ENCODE measurements at regions not wholly inside any gene's neighbourhood (a gene's known extent, or its start where the extent isn't known, plus 50 kb on each side); places are given as distances from the start of the nearest gene placed in this dataset.

- Histone ChIP-seq H3K4ac (ENCODE audit: low read depth, low read length) (no peak overlapping the region), H2BK5ac (ENCODE audit: low read depth, low read length, poor library complexity) (no peak overlapping the region), H2AFZ (ENCODE audit: insufficient read depth, low read length, poor library complexity) (no peak overlapping the region), H3K9me3 (ENCODE audit: insufficient read depth, low read depth, low read length) (peaks cover 6% of the 10 kb centered on the region), H2BK12ac (ENCODE audit: low read length) (no peak overlapping the region), H3K27ac (ENCODE audit: low read depth, low read length) (no peak overlapping the region), H3K79me1 (ENCODE audit: low read length) (no peaks in the 10 kb centered on the region), H3K23ac (ENCODE audit: low read length) (no peak overlapping the region), H3K4me1 (ENCODE audit: control insufficient read depth in 1 of 2, insufficient read depth in 2 of 2, low read length in 2 of 2) (peaks cover 4 to 7% of the 10 kb centered on the region in 2 experiments), H3K9ac (ENCODE audit: low read length) (no peak overlapping the region), H2BK120ac (ENCODE audit: insufficient read depth, low read length, poor library complexity) (no peak overlapping the region), H3K4me2 (ENCODE audit: low read length) (no peak overlapping the region), H3K79me2 (ENCODE audit: control insufficient read depth, insufficient read depth, low read length, poor library complexity) (no peaks in the 10 kb centered on the region), H3K27me3 (ENCODE audit: insufficient read depth, low read length) (no peaks in the 10 kb centered on the region), H4K91ac (ENCODE audit: low read depth, low read length) (no peak overlapping the region), H3K18ac (ENCODE audit: low read length) (no peak overlapping the region), H3K14ac (ENCODE audit: low read length) (no peak overlapping the region), H3K36me3 (ENCODE audit: control insufficient read depth in 1 of 2, insufficient read depth in 2 of 2, low read length in 2 of 2) (no peaks in the 10 kb centered on the region), H4K12ac (ENCODE audit: low read depth, low read length) (no peak overlapping the region), H2AK5ac (ENCODE audit: low read length) (no peak overlapping the region), H3K4me3 (ENCODE audit: low read depth, low read length) (no peak overlapping the region), H4K8ac (ENCODE audit: low read depth, low read length) (no peak overlapping the region)
- DNase-seq: no peak
- no CpG with 5 or more reads among the region's 7 CpGs for WGBS (ENCODE audit: extremely low coverage, insufficient coverage, insufficient read length)
Measured at GRCh38 chr4:4729206-4729605, 130.3 kb upstream of the MSX1 start.

- Histone ChIP-seq H2BK120ac (ENCODE audit: insufficient read depth, low read length, poor library complexity) (no peak overlapping the region), H2BK5ac (ENCODE audit: low read depth, low read length, poor library complexity) (no peak overlapping the region), H4K8ac (ENCODE audit: low read depth, low read length) (no peak overlapping the region), H3K36me3 (ENCODE audit: control insufficient read depth in 1 of 2, insufficient read depth in 2 of 2, low read length in 2 of 2) (no peaks in the 10 kb centered on the region), H4K12ac (ENCODE audit: low read depth, low read length) (no peak overlapping the region), H3K27ac (ENCODE audit: low read depth, low read length) (no peak overlapping the region), H4K91ac (ENCODE audit: low read depth, low read length) (no peak overlapping the region), H3K79me1 (ENCODE audit: low read length) (no peaks in the 10 kb centered on the region), H3K14ac (ENCODE audit: low read length) (no peak overlapping the region), H3K23ac (ENCODE audit: low read length) (no peak overlapping the region), H3K4me2 (ENCODE audit: low read length) (no peak overlapping the region), H3K9me3 (ENCODE audit: insufficient read depth, low read depth, low read length) (peaks cover 9% of the 10 kb centered on the region), H2AK5ac (ENCODE audit: low read length) (no peak overlapping the region), H3K4ac (ENCODE audit: low read depth, low read length) (no peak overlapping the region), H3K27me3 (ENCODE audit: insufficient read depth, low read length) (no peaks in the 10 kb centered on the region), H2BK12ac (ENCODE audit: low read length) (no peak overlapping the region), H3K18ac (ENCODE audit: low read length) (no peak overlapping the region), H3K79me2 (ENCODE audit: control insufficient read depth, insufficient read depth, low read length, poor library complexity) (no peaks in the 10 kb centered on the region), H3K9ac (ENCODE audit: low read length) (no peak overlapping the region), H3K4me3 (ENCODE audit: low read depth, low read length) (no peak overlapping the region), H3K4me1 (ENCODE audit: control insufficient read depth in 1 of 2, insufficient read depth in 2 of 2, low read length in 2 of 2) (peaks cover 4 to 7% of the 10 kb centered on the region in 2 experiments), H2AFZ (ENCODE audit: insufficient read depth, low read length, poor library complexity) (no peak overlapping the region)
- WGBS (ENCODE audit: extremely low coverage, insufficient coverage, insufficient read length): no CpG with 5 or more reads among the region's 1 CpG
- DNase-seq: no peak
Measured at GRCh38 chr4:4727536-4727935, 131.9 kb upstream of the MSX1 start.

GRCh38 chr4:4726051-4726450 lies 133.4 kb upstream of the MSX1 start:
- Histone ChIP-seq H4K12ac (ENCODE audit: low read depth, low read length) (no peak overlapping the region), H3K9me3 (ENCODE audit: insufficient read depth, low read depth, low read length) (peaks cover 9% of the 10 kb centered on the region), H3K23ac (ENCODE audit: low read length) (no peak overlapping the region), H3K4ac (ENCODE audit: low read depth, low read length) (no peak overlapping the region), H3K18ac (ENCODE audit: low read length) (no peak overlapping the region), H2AK5ac (ENCODE audit: low read length) (no peak overlapping the region), H3K27ac (ENCODE audit: low read depth, low read length) (no peak overlapping the region), H2AFZ (ENCODE audit: insufficient read depth, low read length, poor library complexity) (no peak overlapping the region), H3K36me3 (ENCODE audit: control insufficient read depth in 1 of 2, insufficient read depth in 2 of 2, low read length in 2 of 2) (no peaks in the 10 kb centered on the region), H3K4me1 (ENCODE audit: control insufficient read depth in 1 of 2, insufficient read depth in 2 of 2, low read length in 2 of 2) (peaks cover 4% of the 10 kb centered on the region in 2 experiments), H3K79me1 (ENCODE audit: low read length) (no peaks in the 10 kb centered on the region), H2BK120ac (ENCODE audit: insufficient read depth, low read length, poor library complexity) (no peak overlapping the region), H3K27me3 (ENCODE audit: insufficient read depth, low read length) (no peaks in the 10 kb centered on the region), H3K4me3 (ENCODE audit: low read depth, low read length) (no peak overlapping the region), H2BK12ac (ENCODE audit: low read length) (no peak overlapping the region), H3K4me2 (ENCODE audit: low read length) (no peak overlapping the region), H4K91ac (ENCODE audit: low read depth, low read length) (no peak overlapping the region), H3K14ac (ENCODE audit: low read length) (no peak overlapping the region), H4K8ac (ENCODE audit: low read depth, low read length) (no peak overlapping the region), H3K79me2 (ENCODE audit: control insufficient read depth, insufficient read depth, low read length, poor library complexity) (no peaks in the 10 kb centered on the region), H3K9ac (ENCODE audit: low read length) (no peak overlapping the region), H2BK5ac (ENCODE audit: low read depth, low read length, poor library complexity) (no peak overlapping the region)
- no peak for DNase-seq
- no CpG with 5 or more reads among the region's 2 CpGs for WGBS (ENCODE audit: extremely low coverage, insufficient coverage, insufficient read length)

- Histone ChIP-seq H2AFZ (ENCODE audit: insufficient read depth, low read length, poor library complexity) (no peak overlapping the region), H2BK5ac (ENCODE audit: low read depth, low read length, poor library complexity) (no peak overlapping the region), H4K8ac (ENCODE audit: low read depth, low read length) (no peak overlapping the region), H4K91ac (ENCODE audit: low read depth, low read length) (no peak overlapping the region), H2AK5ac (ENCODE audit: low read length) (no peak overlapping the region), H3K4me3 (ENCODE audit: low read depth, low read length) (no peak overlapping the region), H3K27me3 (ENCODE audit: insufficient read depth, low read length) (no peaks in the 10 kb centered on the region), H3K4me2 (ENCODE audit: low read length) (no peak overlapping the region), H3K27ac (ENCODE audit: low read depth, low read length) (no peak overlapping the region), H3K79me1 (ENCODE audit: low read length) (no peaks in the 10 kb centered on the region), H3K9ac (ENCODE audit: low read length) (no peak overlapping the region), H3K23ac (ENCODE audit: low read length) (no peak overlapping the region), H4K12ac (ENCODE audit: low read depth, low read length) (no peak overlapping the region), H3K79me2 (ENCODE audit: control insufficient read depth, insufficient read depth, low read length, poor library complexity) (no peaks in the 10 kb centered on the region), H3K36me3 (ENCODE audit: control insufficient read depth in 1 of 2, insufficient read depth in 2 of 2, low read length in 2 of 2) (no peaks in the 10 kb centered on the region), H3K18ac (ENCODE audit: low read length) (no peak overlapping the region), H2BK120ac (ENCODE audit: insufficient read depth, low read length, poor library complexity) (no peak overlapping the region), H2BK12ac (ENCODE audit: low read length) (no peak overlapping the region), H3K4ac (ENCODE audit: low read depth, low read length) (no peak overlapping the region), H3K4me1 (ENCODE audit: control insufficient read depth in 1 of 2, insufficient read depth in 2 of 2, low read length in 2 of 2) (peaks cover 0 to 2% of the 10 kb centered on the region in 2 experiments), H3K9me3 (ENCODE audit: insufficient read depth, low read depth, low read length) (peaks cover 9% of the 10 kb centered on the region), H3K14ac (ENCODE audit: low read length) (no peak overlapping the region)
- no peak for DNase-seq
- WGBS (ENCODE audit: extremely low coverage, insufficient coverage, insufficient read length): no CpG with 5 or more reads among the region's 4 CpGs
Measured at GRCh38 chr4:4724321-4724720, 135.1 kb upstream of the MSX1 start.

All from trophoblast cell (in vitro differentiated cells and primary cell).